ENCODE measurements at regions not wholly inside any gene's neighbourhood (a gene's known extent, or its start where the extent isn't known, plus 50 kb on each side); places are given as distances from the start of the nearest gene placed in this dataset.
A peak's percentile ranks its signal among the peaks of the same experiment; 100 is the strongest.

DNA sequence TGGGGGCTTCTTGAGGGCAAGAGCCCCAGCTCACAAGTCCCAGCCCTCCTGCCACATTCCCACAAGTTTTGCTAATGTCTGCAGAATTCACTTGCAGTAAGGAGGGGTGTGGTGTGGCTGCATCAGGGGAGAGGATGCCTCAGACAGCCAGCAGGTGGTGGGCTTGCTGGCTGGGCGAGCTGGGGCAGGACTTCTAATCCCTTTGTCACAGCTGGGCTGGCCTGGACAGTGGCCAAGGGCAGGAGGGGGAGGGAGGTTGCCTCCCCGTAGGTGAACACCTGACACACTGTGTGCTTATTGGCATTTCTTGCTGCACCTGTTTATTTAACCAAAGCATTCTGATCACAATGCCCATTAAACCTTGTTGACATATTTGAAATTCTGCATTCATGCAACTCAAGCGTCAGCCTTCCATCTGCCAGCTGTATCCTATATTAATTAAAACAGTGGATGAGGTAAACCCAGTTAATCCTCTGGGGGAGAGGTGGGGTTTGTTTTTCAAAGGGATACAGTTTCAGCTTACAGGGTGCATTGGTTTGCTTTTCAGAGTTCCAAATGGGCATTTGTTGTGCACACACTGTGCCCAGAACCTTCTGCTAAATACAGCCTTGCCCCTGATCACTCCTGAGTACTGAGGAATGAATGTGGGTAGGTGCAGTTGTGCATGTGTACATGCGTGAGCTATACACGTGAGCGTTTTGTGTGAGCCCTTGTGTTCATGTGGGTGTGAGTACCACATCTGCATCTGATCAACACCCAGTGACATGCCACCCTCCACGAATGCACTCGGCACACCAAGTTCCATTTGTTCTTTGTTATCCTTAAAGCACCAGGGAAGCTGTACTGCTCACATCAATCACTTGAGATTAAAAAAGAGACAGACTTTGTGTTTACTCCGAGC lies 268.7 kb downstream of the XXYLT1 start (continued):
- TF ChIP-seq, protein P1, sequence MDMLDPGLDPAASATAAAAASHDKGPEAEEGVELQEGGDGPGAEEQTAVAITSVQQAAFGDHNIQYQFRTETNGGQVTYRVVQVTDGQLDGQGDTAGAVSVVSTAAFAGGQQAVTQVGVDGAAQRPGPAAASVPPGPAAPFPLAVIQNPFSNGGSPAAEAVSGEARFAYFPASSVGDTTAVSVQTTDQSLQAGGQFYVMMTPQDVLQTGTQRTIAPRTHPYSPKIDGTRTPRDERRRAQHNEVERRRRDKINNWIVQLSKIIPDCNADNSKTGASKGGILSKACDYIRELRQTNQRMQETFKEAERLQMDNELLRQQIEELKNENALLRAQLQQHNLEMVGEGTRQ (IDR thresholded peaks at IDR 0.05; ENCODE audit: low read depth, low read length): no peak

DNA sequence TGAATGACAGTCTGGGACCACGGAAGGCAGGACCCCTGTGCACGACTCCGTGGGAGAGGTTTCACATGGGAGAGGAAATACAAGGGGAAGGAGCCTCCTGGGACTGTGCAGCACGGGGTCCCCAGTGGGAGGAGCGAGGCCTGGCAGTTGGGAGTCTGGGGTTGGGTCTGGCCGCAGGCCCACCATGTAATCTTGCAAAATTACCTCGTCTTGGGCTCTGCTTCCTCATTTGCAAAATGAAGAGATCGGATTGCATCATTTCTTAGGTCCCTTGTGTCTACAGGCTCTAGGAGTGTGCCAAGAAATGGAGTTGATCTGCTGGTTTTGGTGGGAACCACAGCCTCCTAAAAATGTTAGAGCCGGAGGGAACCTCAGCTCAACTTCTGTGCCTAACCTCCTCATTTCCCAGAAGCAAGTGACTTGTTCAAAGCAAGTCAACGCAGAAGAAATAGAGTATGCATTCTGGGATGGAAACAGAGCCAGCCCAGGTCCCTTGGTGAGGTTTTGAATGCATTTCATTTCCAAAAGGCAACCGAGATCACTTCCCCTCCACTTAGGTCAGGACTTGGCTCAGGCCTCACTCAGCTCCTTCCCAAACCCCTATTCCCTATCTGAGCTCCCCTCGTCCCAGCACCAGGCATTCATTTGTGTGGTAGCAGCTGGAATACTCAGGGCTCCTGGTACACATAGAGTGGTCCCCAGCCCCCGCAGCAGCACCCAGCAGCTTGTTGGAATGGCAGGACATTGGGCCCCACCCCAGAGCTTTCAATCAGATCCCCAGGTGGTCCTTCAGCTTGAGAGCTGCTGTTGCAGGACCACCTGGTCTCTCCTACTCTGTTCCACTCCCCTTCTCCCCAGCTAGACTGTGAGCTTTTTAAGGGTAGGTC lies 267.7 kb downstream of the XXYLT1 start:
- Histone ChIP-seq H3K4me3 (ENCODE audit: insufficient read depth, low read depth, low read length) (no peak overlapping the region), H3K23ac (ENCODE audit: low read depth, low read length) (no peak overlapping the region), H3K9me3 (ENCODE audit: control insufficient read depth, insufficient read depth, low read length) (no peaks in the 10 kb centered on the region), H2AK5ac (ENCODE audit: low read depth, low read length) (no peak overlapping the region), H4K91ac (ENCODE audit: insufficient read depth, low read depth, low read length) (no peak overlapping the region), H2BK5ac (ENCODE audit: low read depth, low read length, poor library complexity, severe bottlenecking) (no peak overlapping the region), H3K27ac (ENCODE audit: insufficient read depth, low read length) (no peak overlapping the region), H3K9me1 (ENCODE audit: insufficient read depth, low read length) (no peaks in the 10 kb centered on the region), H2BK120ac (ENCODE audit: low read depth, low read length) (no peak overlapping the region), H3K27me3 (ENCODE audit: control insufficient read depth, insufficient read depth, low read length) (peaks cover 83% of the 10 kb centered on the region), H3K4ac (ENCODE audit: low read depth, low read length) (no peak overlapping the region), H4K20me1 (ENCODE audit: insufficient read depth, low read length) (no peaks in the 10 kb centered on the region), H3K4me1 (ENCODE audit: control insufficient read depth, insufficient read depth, low read length) (peaks cover 6% of the 10 kb centered on the region; the same call in 1 of the 2 replicates), H3K36me3 (ENCODE audit: control insufficient read depth, insufficient read depth, low read length) (no peaks in the 10 kb centered on the region), H4K5ac (ENCODE audit: low read depth, low read length) (no peak overlapping the region), H3K56ac (ENCODE audit: extremely low read depth, insufficient read depth, low read length) (no peak overlapping the region), H4K8ac (ENCODE audit: low read depth in 2 of 2, low read length in 2 of 2) (no peak overlapping the region), H3K4me2 (ENCODE audit: low read depth, low read length) (no peak overlapping the region), H3K9ac (ENCODE audit: low read depth, low read length) (no peak overlapping the region), H3K14ac (replicated peaks; ENCODE audit: low read depth, low read length) (no peak overlapping the region), H2AK9ac (replicated peaks; ENCODE audit: low read depth, low read length, poor library complexity) (no peak overlapping the region), H3K79me1 (ENCODE audit: low read depth in 1 of 2, low read length in 2 of 2) (no peaks in the 10 kb centered on the region), H2AFZ (replicated peaks; ENCODE audit: low read length, poor library complexity) (no peak overlapping the region), H2BK20ac (ENCODE audit: low read depth, low read length) (no peak overlapping the region), H2BK15ac (ENCODE audit: low read depth, low read length) (no peak overlapping the region), H3K18ac (ENCODE audit: low read depth, low read length) (no peak overlapping the region; the same call in 1 of the 2 replicates)
- ChIA-PET POLR2A (ENCODE audit: unreplicated experiment) (no interaction called here), CTCF (no interaction called here)
- no TSS peak for BruUV-seq (replicated peaks)
- no peak for DNase-seq
- in situ Hi-C loops (cut with MboI; ENCODE audit: low sequenced_read_pairs) (no loop called here), dilution Hi-C loops (cut with HindIII; ENCODE audit: low sequenced_read_pairs, unreplicated experiment) (no loop called here), intact Hi-C loops (cut with micrococcal nuclease) (loop anchor here (5.0 kb wide), 2 partner anchors 259 to 316 kb away; partner anchors contain the start of gene FAM43A)
- peak; percentile 69 for TF ChIP-seq CEBPB (IDR thresholded peaks at IDR 0.05; ENCODE audit: low read depth, low read length)
- TF ChIP-seq, protein P2, sequence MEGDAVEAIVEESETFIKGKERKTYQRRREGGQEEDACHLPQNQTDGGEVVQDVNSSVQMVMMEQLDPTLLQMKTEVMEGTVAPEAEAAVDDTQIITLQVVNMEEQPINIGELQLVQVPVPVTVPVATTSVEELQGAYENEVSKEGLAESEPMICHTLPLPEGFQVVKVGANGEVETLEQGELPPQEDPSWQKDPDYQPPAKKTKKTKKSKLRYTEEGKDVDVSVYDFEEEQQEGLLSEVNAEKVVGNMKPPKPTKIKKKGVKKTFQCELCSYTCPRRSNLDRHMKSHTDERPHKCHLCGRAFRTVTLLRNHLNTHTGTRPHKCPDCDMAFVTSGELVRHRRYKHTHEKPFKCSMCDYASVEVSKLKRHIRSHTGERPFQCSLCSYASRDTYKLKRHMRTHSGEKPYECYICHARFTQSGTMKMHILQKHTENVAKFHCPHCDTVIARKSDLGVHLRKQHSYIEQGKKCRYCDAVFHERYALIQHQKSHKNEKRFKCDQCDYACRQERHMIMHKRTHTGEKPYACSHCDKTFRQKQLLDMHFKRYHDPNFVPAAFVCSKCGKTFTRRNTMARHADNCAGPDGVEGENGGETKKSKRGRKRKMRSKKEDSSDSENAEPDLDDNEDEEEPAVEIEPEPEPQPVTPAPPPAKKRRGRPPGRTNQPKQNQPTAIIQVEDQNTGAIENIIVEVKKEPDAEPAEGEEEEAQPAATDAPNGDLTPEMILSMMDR (conservative IDR thresholded peaks at IDR 0.05; ENCODE audit: low read depth, low read length): no peak
- WGBS, 2 experiments (ENCODE audit: extremely low coverage in 2 of 2, insufficient read length in 1 of 2): 17% methylated on average over 3 of the region's 13 CpGs; no CpG with 5 or more reads in 1 of the 2 experiments
- no peak for ATAC-seq (ENCODE audit: low read depth)

Measured in IMR-90 (cell line).